Ishikawa (cell line): ENCODE measurements at regions not wholly inside any gene's neighbourhood (a gene's known extent, or its start where the extent isn't known, plus 50 kb on each side); places are given as distances from the start of the nearest gene placed in this dataset.

Source experiments
- CEBPB ChIP-seq: IDR thresholded peaks from 2 replicates; pipeline ENCODE4 v1.6.1; 2012
- CREB1 ChIP-seq: IDR thresholded peaks from 2 replicates; pipeline ENCODE4 v1.6.1; 2012; ENCODE audit warnings: low read depth
- EGR1 ChIP-seq: IDR thresholded peaks from 2 replicates; pipeline ENCODE4 v1.6.1; 2012
- EP300 ChIP-seq: IDR thresholded peaks from 2 replicates; pipeline ENCODE4 v1.6.1; 2012; ENCODE audit warnings: borderline replicate concordance
- FOXM1 ChIP-seq: IDR thresholded peaks from 2 replicates; pipeline ENCODE4 v1.6.1; 2012; ENCODE audit warnings: low read depth, borderline replicate concordance
- NFIC ChIP-seq: IDR thresholded peaks from 2 replicates; pipeline ENCODE4 v1.6.1; 2012
- RAD21 ChIP-seq: IDR thresholded peaks from 2 replicates; pipeline ENCODE4 v1.6.1; 2012; ENCODE audit warnings: low read depth
- TAF1 ChIP-seq: IDR thresholded peaks from 2 replicates; pipeline ENCODE4 v1.6.1; 2012; ENCODE audit warnings: low read depth, mild to moderate bottlenecking
- TCF12 ChIP-seq: IDR thresholded peaks from 2 replicates; pipeline ENCODE4 v1.6.1; 2012; ENCODE audit warnings: low read depth
- TEAD4 ChIP-seq: IDR thresholded peaks from 2 replicates; pipeline ENCODE4 v1.6.1; 2012
- YY1 ChIP-seq: IDR thresholded peaks from 2 replicates; pipeline ENCODE4 v1.6.1; 2012; ENCODE audit warnings: low read depth
- ZBTB7A ChIP-seq: IDR thresholded peaks from 2 replicates; pipeline ENCODE4 v1.6.1; 2012; ENCODE audit warnings: low read depth
- TF ChIP-seq, protein P1 (sequence below): IDR thresholded peaks from 2 replicates; pipeline ENCODE4 v1.6.1; 2012
- TF ChIP-seq, protein P2 (sequence below): IDR thresholded peaks from 2 replicates; pipeline ENCODE4 v1.6.1; 2012; ENCODE audit warnings: low read depth, mild to moderate bottlenecking

DNA sequence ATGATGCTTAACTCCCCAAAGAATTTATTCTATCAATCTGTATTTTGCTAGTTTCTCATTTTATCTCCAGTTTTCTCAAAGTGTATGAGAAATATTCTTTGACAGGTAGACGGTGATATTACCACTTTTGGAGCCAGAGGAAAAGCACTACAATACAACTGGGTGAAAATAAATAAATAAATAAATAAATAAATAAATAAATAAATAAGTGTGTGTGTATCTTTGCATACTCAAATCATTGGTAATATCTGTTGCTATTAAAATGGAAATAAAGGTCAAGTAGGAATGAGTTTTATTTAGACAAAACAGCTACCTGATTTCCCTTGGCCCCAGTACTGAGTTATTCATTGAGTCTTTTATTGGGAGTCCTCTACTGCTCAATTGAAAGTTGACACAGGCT, 114.3 kb downstream of the RBMX2 start:
- TF ChIP-seq EP300: no peak
- TF ChIP-seq, protein P1, sequence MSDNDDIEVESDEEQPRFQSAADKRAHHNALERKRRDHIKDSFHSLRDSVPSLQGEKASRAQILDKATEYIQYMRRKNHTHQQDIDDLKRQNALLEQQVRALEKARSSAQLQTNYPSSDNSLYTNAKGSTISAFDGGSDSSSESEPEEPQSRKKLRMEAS: no peak
- no peak for TF ChIP-seq YY1
- TF ChIP-seq RAD21: no peak
- no peak for TF ChIP-seq NFIC
- no peak for TF ChIP-seq TAF1
- no peak for TF ChIP-seq FOXM1
- no peak for TF ChIP-seq EGR1
- TF ChIP-seq CEBPB: no peak
- TF ChIP-seq, protein P2, sequence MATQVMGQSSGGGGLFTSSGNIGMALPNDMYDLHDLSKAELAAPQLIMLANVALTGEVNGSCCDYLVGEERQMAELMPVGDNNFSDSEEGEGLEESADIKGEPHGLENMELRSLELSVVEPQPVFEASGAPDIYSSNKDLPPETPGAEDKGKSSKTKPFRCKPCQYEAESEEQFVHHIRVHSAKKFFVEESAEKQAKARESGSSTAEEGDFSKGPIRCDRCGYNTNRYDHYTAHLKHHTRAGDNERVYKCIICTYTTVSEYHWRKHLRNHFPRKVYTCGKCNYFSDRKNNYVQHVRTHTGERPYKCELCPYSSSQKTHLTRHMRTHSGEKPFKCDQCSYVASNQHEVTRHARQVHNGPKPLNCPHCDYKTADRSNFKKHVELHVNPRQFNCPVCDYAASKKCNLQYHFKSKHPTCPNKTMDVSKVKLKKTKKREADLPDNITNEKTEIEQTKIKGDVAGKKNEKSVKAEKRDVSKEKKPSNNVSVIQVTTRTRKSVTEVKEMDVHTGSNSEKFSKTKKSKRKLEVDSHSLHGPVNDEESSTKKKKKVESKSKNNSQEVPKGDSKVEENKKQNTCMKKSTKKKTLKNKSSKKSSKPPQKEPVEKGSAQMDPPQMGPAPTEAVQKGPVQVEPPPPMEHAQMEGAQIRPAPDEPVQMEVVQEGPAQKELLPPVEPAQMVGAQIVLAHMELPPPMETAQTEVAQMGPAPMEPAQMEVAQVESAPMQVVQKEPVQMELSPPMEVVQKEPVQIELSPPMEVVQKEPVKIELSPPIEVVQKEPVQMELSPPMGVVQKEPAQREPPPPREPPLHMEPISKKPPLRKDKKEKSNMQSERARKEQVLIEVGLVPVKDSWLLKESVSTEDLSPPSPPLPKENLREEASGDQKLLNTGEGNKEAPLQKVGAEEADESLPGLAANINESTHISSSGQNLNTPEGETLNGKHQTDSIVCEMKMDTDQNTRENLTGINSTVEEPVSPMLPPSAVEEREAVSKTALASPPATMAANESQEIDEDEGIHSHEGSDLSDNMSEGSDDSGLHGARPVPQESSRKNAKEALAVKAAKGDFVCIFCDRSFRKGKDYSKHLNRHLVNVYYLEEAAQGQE: no peak
- TF ChIP-seq TEAD4: no peak
- TF ChIP-seq CREB1: no peak
- TF ChIP-seq TCF12: no peak
- TF ChIP-seq ZBTB7A: no peak
